Spleen (tissue), 11 donors: ENCODE measurements at regions not wholly inside any gene's neighbourhood (a gene's known extent, or its start where the extent isn't known, plus 50 kb on each side); places are given as distances from the start of the nearest gene placed in this dataset.
"Not testable (repeated sequence)": the region's sequence is repeated elsewhere in the genome, so short reads cannot be mapped to it uniquely, and the experiment has no call there.

Experiments used
- DNase-seq: peaks from one replicate; pipeline ENCODE4 v3.0.0-alpha.2; 2020
- H3K27ac ChIP-seq, 8 donors: fragments of 200-600 bp; sonication (generic) in 7 of 8; 1 replicate in 4 of 8; 2 replicates in 4 of 8; pipeline versions ENCODE4 v1.5.0 to v1.8.0; 2016 to 2021; ENCODE audit warnings: inconsistent platforms in 4 of 8, mild to moderate bottlenecking in 4 of 8, moderate library complexity in 1 of 8
- H3K27me3 ChIP-seq, 7 donors: fragments of 200-600 bp; sonication (generic) in 6 of 7; replicated peaks in 1 of 7; 1 replicate in 4 of 7; 2 replicates in 3 of 7; pipeline versions ENCODE4 v1.5.0 to v1.8.0; 2016 to 2021; ENCODE audit warnings: inconsistent platforms in 3 of 7, mild to moderate bottlenecking in 1 of 7
- H3K36me3 ChIP-seq, 6 donors: fragments of 200-600 bp; sonication (generic) in 5 of 6; 1 replicate in 4 of 6; 2 replicates in 2 of 6; pipeline versions ENCODE4 v1.5.0 to v1.8.0; 2016 to 2021; ENCODE audit warnings: inconsistent platforms in 2 of 6
- H3K4me1 ChIP-seq, 6 donors: fragments of 200-600 bp; sonication (generic) in 5 of 6; 1 replicate in 3 of 6; 2 replicates in 3 of 6; pipeline versions ENCODE4 v1.5.0 to v1.8.0; 2016 to 2021; ENCODE audit warnings: inconsistent platforms in 3 of 6
- H3K4me3 ChIP-seq, 8 donors: fragments of 200-600 bp; sonication (generic) in 7 of 8; 1 replicate in 4 of 8; 2 replicates in 4 of 8; pipeline versions ENCODE4 v1.5.0 to v1.8.0; 2016 to 2021; ENCODE audit warnings: inconsistent platforms in 4 of 8, mild to moderate bottlenecking in 4 of 8, moderate library complexity in 2 of 8
- H3K9me3 ChIP-seq, 8 donors: fragments of 200-600 bp; sonication (generic) in 7 of 8; 1 replicate in 4 of 8; 2 replicates in 4 of 8; pipeline versions ENCODE4 v1.5.0 to v1.8.0; 2016 to 2021; ENCODE audit warnings: inconsistent platforms in 4 of 8
- CTCF ChIP-seq, 11 experiments: fragments of 200-600 bp in 7 of 11; fragments of 450-650 bp in 4 of 11; sonication (generic) in 4 of 11; IDR thresholded peaks in 8 of 11; conservative IDR thresholded peaks in 3 of 11; 1 replicate in 7 of 11; 2 replicates in 4 of 11; pipeline versions ENCODE4 v1.4.0 to v1.8.0; 2016 to 2021; ENCODE audit warnings: antibody characterized with exemption in 11 of 11, inconsistent platforms in 4 of 11, mild to moderate bottlenecking in 1 of 11
- POLR2A ChIP-seq, 3 donors: fragments of 450-650 bp; IDR thresholded peaks; one replicate each; pipeline ENCODE4 v1.5.1; 2017; ENCODE audit warnings: antibody characterized with exemption in 3 of 3, mild to moderate bottlenecking in 1 of 3
- POLR2AphosphoS5 ChIP-seq, 3 donors: sonication (generic); formaldehyde crosslinking; IDR thresholded peaks; one replicate each; pipeline ENCODE4 v1.5.1; 2017; ENCODE audit warnings: antibody characterized with exemption in 3 of 3
- WGBS, 5 donors: extraction: QIAGEN DNeasy Blood & Tissue Kit in 3 of 5; methylation state at CpG; one replicate each; pipeline versions ENCODE4 v1.1.5 to v1.1.7; 2013 to 2018; 5-methylcytosine and 5-hydroxymethylcytosine counted together
- intact Hi-C: fragments of 100-400 bp; cut with DNase I; formaldehyde crosslinking; loops from one replicate; pipeline ENCODE4 v1.15.0; 2023; ENCODE audit warnings: low total_unique reads
- donor health status: healthy with polysubstance abuse.
- donor health status: DM: no; HTN: no; CAD: no; lungs with moderate emphysema.
- donor health status: DM: no; HTN: no; CAD: no.
- donor health status: Bipolar disorder and iron deficiency.
- donor health status: healthy.
- donor health status: DM: no; HTN: no; CAD: no.
- donor health status: DM: yes; HTN: yes; CAD: no.

GRCh38 chr7:20484356-20484755 is 131.1 kb upstream of the ABCB5 start:
- no peak for DNase-seq

GRCh38 chr7:20488850-20489249 is 126.6 kb upstream of the ABCB5 start:
- intact Hi-C loops: no loop called here
- H3K4me1 ChIP-seq: no peaks in the 10 kb centered on the region
- H3K27me3 ChIP-seq: no peaks in the 10 kb centered on the region
- H3K9me3 ChIP-seq: peaks cover 13 to 55% (median 47%) of the 10 kb centered on the region in 8 donors
- no peak overlapping the region for H3K4me3 ChIP-seq
- no peak for DNase-seq
- no peak overlapping the region for H3K27ac ChIP-seq
- TF ChIP-seq POLR2A (IDR thresholded peaks at IDR 0.05) (no peak), POLR2AphosphoS5 (IDR thresholded peaks at IDR 0.05) (no peak), CTCF (IDR thresholded peaks at IDR 0.05 in 8 of 11, conservative IDR thresholded peaks at IDR 0.05 in 3 of 11) (no peak)
- no peaks in the 10 kb centered on the region for H3K36me3 ChIP-seq

More at GRCh38 chr7:20484356-20484755, 131.1 kb upstream of the ABCB5 start:
- WGBS, 5 donors: 15 to 28% (median 17%) methylated on average over 1 of the region's 1 CpG
- Histone ChIP-seq H3K36me3 (no peaks in the 10 kb centered on the region), H3K27me3 (no peaks in the 10 kb centered on the region), H3K9me3 (peaks cover 13 to 37% (median 33%) of the 10 kb centered on the region in 8 donors), H3K4me3 (no peak overlapping the region), H3K4me1 (no peaks in the 10 kb centered on the region), H3K27ac (no peak overlapping the region)
- intact Hi-C loops: no loop called here
- no peak for TF ChIP-seq POLR2A (IDR thresholded peaks at IDR 0.05)
- no peak for TF ChIP-seq POLR2AphosphoS5 (IDR thresholded peaks at IDR 0.05)
- TF ChIP-seq CTCF (IDR thresholded peaks at IDR 0.05 in 8 of 11, conservative IDR thresholded peaks at IDR 0.05 in 3 of 11): no peak

GRCh38 chr7:20491284-20491683 is 124.2 kb upstream of the ABCB5 start:
- Histone ChIP-seq H3K4me3 (no peak overlapping the region), H3K4me1 (no peaks in the 10 kb centered on the region), H3K27ac (no peak overlapping the region), H3K9me3 (peaks cover 13 to 53% (median 45%) of the 10 kb centered on the region in 8 donors), H3K36me3 (no peaks in the 10 kb centered on the region), H3K27me3 (no peaks in the 10 kb centered on the region)
- intact Hi-C loops: no loop called here
- TF ChIP-seq CTCF (IDR thresholded peaks at IDR 0.05 in 8 of 11, conservative IDR thresholded peaks at IDR 0.05 in 3 of 11) (no peak), POLR2A (IDR thresholded peaks at IDR 0.05) (no peak), POLR2AphosphoS5 (IDR thresholded peaks at IDR 0.05) (no peak)
- no peak for DNase-seq

- no peaks in the 10 kb centered on the region for H3K36me3 ChIP-seq
- TF ChIP-seq CTCF (IDR thresholded peaks at IDR 0.05 in 8 of 11, conservative IDR thresholded peaks at IDR 0.05 in 3 of 11): no peak
- no peak for TF ChIP-seq POLR2A (IDR thresholded peaks at IDR 0.05)
- no peak for TF ChIP-seq POLR2AphosphoS5 (IDR thresholded peaks at IDR 0.05)
- DNase-seq: no peak
- no peaks in the 10 kb centered on the region for H3K4me1 ChIP-seq
- no peak overlapping the region for H3K4me3 ChIP-seq
- peaks cover 0 to 52% (median 31%) of the 10 kb centered on the region in 8 donors for H3K9me3 ChIP-seq
- H3K27me3 ChIP-seq: no peaks in the 10 kb centered on the region
- H3K27ac ChIP-seq: no peak overlapping the region
- intact Hi-C loops: no loop called here
These were observed 120.9 kb upstream of the ABCB5 start for GRCh38 chr7:20494566-20494965.

- H3K4me1 ChIP-seq, H3K4me3 ChIP-seq, H3K36me3 ChIP-seq, H3K27me3 ChIP-seq, intact Hi-C loops, H3K27ac ChIP-seq, DNase-seq: not testable (repeated sequence)
- H3K9me3 ChIP-seq: peaks cover 0 to 53% (median 34%) of the 10 kb centered on the region in 8 donors
- 75 to 88% (median 82%) methylated on average over 3 of the region's 3 CpGs for WGBS, 5 donors
These were observed 114.0 kb upstream of the ABCB5 start for GRCh38 chr7:20501473-20501872.
